ENCODE measurements at regions not wholly inside any gene's neighbourhood (a gene's known extent, or its start where the extent isn't known, plus 50 kb on each side); places are given as distances from the start of the nearest gene placed in this dataset.

DNA sequence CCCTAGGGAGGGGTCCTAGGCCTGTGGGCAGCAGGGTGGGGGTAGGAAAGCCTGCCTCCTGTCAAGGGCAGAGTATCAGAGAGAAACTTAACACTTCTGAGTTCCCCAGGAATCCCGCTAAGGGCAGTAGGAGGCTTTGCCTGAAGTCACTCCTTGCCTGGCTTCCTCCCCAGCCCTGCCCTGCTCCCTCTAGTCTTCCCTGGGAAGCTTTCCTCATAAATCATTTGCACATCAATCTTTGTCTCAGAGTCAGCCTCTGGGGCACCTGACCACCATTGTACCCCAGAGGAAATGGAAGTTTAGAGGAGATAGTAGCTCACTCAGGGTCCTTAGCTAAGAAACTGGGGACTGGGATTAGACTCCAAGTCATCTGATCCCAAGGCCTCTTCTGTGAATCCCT lies 129.4 kb upstream of the TLE3 start:
- TF ChIP-seq, protein P1, sequence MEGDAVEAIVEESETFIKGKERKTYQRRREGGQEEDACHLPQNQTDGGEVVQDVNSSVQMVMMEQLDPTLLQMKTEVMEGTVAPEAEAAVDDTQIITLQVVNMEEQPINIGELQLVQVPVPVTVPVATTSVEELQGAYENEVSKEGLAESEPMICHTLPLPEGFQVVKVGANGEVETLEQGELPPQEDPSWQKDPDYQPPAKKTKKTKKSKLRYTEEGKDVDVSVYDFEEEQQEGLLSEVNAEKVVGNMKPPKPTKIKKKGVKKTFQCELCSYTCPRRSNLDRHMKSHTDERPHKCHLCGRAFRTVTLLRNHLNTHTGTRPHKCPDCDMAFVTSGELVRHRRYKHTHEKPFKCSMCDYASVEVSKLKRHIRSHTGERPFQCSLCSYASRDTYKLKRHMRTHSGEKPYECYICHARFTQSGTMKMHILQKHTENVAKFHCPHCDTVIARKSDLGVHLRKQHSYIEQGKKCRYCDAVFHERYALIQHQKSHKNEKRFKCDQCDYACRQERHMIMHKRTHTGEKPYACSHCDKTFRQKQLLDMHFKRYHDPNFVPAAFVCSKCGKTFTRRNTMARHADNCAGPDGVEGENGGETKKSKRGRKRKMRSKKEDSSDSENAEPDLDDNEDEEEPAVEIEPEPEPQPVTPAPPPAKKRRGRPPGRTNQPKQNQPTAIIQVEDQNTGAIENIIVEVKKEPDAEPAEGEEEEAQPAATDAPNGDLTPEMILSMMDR (IDR thresholded peaks at IDR 0.05; ENCODE audit: low read depth, low read length, poor library complexity, severe bottlenecking), result no peak
- no peak for TF ChIP-seq EZH2phosphoT487 (IDR thresholded peaks at IDR 0.05; ENCODE audit: borderline replicate concordance, low read length)
